GM19395 (cell line): ENCODE measurements at regions not wholly inside any gene's neighbourhood (a gene's known extent, or its start where the extent isn't known, plus 50 kb on each side); places are given as distances from the start of the nearest gene placed in this dataset.
"Not testable (repeated sequence)": the region's sequence is repeated elsewhere in the genome, so short reads cannot be mapped to it uniquely, and the experiment has no call there.

Experiments
- ATAC-seq: cut with Tn5 transposase; IDR thresholded peaks from one replicate; pipeline ENCODE4 v1.9.1; 2021; ENCODE audit warnings: mild to moderate bottlenecking, moderate library complexity; ENCODE audit not compliant: unreplicated experiment

DNA sequence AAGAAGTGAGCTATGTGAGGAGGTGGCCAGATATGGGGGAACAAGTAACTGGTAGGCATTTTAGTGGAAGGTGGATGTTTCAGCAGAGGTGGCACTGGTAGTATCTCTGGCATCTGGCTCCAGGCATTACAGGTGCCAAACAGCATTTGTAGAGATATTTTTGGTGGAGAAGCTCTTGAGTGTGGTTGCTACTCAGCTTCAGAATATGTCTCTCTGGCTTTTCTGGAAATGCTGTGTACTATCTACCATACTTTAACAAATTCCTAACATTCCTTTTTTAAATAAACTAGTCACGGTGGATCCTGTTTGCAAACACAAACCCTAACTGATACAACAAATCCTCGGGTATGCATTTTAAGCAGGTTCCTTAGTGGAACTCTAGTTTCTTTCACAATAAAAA, 128.0 kb downstream of the BARX2 start:
- ATAC-seq, result no peak

DNA sequence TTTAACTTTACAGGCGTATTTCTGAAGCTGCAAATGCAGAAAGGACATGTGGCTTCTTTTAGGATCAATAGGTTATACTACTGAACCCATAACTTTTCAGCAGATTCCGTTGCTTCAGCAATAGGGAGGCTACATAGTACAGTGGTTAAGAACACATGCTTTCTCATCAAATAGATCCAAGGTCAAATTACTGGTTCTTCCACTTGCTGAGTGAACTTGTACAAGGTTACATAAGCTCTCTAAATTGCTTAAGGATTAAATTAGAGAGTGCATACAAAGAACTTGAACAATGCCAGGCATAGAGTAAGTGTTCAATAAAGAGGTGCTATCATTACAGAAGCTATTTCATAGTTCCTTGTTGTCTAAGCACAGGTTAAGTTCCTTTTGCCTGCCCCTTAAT, 129.6 kb downstream of the BARX2 start:
- ATAC-seq, result no peak

DNA sequence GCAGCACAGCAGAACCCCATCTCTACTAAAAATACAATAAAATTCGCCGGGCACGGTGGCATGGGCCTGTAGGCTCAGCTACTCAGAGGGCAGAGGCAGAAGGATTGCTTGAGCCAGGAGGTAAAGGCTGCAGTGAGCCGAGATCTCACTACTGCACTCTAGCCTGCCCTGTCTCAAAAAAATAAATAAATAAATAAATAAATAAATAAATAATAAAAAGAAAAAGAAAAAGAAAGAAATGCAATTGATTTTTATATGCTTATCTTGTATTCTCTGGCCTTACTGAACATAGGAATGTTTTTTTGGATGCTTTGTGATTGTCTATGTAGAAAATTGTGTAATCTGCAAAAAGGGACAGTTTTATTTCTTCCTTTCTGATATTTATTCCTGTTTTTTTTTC, 132.5 kb downstream of the BARX2 start:
- ATAC-seq, result no peak

DNA sequence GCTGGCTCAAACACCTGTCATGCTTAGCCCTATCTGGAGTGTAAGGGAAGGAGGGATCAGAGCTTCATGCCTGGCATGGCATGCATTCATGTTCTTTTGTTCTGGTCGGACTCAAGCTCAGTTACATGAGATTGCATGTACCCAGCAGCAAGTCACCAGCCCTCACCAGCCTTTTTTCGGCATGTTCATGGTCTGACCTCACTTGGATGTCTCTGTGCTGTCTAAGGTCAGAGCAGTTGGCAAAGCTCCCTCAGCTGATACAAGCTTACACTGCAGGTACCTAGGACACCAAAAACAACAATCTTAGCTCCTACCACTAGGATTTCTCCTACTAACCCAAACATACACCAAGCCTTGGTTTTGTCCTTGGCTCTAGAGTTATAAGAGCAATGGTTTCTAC, 152.6 kb downstream of the BARX2 start:
- ATAC-seq, result no peak

DNA sequence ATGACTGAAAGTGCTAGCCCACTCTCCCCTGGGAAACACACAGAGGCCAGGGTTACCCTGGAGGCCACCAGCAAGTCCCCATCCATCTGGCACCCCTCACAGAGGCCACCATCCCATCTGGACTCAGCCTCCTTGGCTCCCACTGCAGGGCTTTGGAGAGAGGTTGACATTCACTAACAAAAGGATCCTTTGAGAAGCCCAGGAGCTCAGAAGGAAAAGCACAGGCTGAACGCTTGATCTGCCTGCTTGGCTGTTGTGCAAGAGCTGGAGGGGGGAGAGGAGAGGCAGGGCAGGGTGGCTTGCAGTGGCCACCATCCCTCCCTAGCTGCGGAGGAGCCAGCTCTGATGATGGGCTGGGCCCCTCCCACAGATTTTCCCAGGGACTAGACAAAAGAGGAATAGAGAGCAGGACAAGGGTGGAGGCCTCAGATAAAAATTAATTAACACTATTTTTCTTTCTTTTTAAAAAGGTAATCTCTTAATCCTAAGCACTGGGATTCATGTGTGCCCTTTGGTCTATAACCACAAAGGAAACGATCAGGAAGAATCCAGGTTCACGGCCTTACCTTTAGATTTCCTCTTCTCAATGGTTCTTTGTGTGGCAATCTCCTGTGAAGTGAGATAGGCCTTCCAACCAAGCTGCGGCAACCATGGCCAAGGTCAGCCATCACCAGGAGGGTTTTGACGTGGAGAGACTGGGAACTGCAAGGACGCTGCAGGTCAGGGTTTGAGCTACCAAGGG, 154.7 kb downstream of the BARX2 start:
- no peak for ATAC-seq

DNA sequence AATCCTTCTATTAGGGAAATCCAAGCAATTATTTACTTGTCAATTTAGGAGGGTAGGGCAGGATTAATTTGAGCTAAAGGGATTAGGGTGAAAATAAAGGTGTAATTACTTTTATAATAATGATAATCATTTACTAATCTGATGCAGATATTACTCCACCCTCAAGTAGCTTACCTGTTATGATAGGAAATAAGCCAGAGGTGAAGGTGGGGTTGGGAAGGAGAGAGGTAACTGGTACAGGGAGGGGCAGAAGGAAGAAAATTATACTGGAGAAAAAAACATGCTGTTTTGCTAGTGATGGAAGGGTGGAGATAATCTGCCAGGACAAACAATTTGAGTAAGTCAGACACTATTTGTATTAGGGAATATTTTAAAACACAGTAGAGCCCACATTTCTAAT, 157.7 kb downstream of the BARX2 start:
- no peak for ATAC-seq

DNA sequence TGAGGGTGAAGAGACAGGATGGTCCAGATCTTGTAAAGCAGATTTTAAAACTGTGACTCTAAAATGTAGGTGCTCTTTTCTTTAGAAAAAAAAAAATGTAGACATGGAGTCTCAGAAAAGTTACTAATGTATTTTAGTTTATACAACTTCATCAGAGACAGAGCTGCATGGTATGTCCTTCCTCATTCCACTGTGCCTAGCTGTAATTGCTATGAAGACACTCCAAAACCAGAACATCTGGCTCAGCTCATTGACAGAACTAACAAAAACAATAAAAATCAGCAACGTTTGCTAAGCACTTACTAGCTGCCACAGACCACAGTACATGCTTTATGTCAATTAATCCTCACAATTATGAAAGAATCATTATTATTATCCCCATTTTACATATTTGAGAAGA, 160.7 kb downstream of the BARX2 start:
- no peak for ATAC-seq

DNA sequence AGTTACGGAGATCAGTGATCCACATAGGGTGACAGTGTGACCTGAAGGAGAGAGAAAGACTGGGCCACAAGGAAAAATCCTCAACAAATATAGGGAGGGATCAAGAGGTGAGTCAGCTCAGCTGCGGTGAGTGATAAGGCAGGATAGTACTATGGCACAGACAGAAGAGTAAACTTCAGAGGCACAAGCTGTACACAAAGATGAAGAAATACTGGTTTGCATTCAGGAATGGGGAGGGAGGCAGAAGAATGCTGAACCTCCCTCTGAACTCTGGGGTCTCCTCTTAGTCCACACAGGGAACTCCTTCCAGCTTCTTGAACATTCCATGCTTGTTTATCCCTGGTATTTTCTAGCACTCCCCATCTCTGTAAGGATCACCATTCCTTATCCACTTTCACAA, 162.7 kb downstream of the BARX2 start:
- ATAC-seq, result no peak

DNA sequence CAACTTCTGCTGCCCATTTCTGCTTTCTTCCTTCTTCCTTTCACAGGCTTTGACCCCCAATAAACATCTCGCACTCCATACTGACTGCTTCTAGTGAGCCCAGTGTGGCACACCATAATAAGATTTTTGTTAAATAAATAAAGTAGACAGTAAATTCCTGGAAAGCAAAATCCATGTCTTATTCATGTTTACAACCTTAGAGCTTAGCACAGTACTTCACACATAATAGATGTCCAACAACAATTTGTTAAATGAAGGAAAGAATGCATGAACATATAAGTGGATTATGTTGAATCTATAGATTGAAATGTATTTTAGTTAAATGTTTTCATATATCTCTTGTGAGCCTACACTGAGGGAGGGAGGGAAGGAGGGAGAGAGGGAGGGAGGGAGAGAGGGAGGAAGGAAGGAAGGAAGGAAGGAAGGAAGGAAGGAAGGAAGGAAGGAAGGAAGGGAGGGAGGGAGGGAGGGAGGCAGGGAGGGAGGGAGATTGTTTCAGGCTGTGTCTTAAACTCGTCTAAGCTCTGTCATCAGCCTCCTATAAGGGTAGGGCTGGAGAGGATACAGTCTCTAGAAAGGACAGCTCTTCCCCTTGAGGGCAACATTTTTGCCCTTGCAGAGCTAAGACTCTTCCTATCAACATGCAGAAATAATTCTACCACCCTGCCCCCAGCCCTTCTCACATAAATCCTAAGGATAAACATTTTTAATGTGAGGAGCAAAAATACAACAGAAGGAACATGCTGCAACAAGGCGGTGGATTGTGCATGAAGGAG, 168.1 kb downstream of the BARX2 start:
- ATAC-seq, result no peak

DNA sequence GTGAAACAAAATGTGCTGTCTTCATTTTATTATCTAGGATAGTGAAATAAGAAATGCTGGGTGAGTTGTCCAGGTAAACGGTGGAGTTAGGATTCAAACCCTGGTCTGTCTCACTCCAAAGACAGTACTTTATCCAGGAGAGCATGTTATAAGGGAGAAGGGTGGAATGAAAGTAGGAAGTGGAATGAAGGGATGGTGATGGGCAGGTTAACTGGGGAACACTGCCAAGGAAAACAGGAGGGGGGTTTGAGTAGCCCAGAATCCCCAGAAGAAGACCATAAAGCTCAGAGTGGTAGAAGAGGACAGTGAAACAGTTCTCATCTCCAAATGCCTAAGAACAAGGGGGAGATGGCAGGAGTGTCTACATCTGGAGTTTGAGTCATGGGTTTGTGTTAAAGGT, 169.0 kb downstream of the BARX2 start:
- no peak for ATAC-seq

DNA sequence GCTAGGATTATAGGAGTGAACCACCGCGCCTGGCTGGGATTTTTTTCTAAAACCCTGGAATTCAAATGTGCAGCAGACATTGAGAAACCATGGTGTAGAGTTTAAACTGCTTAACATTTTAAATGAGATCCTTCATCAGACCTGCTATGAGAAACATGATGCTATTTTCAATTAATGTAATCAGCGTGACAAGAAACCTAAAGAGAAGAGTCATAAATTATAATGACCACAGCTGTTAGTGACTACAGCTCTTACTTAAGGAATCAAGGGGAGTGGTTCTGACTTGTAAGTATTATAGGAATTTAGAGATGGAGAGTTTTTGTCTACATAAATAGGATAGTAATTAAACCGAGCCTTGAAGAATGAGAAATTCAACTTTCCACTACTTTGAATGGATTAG, 170.6 kb downstream of the BARX2 start:
- ATAC-seq, result no peak

DNA sequence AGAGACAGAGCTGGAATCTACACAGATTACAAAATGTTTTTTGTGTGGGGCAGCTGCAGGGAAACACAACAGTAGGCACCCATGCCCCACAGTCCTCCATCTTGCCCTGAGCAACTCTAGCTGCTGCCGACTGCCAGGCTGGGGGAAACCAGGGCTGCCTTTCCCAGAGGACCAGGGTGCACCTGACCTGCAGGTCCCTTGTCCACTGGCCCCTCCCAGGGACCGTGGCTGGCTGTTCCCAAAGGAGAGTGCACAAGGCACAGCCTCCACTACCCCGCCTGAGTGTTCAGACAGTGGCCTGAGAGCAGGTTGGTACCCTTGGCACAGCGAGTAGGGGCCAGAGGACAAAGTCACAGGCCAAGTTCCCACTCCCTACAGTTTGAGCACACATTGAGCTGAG, 181.8 kb downstream of the BARX2 start:
- ATAC-seq, result no peak

DNA sequence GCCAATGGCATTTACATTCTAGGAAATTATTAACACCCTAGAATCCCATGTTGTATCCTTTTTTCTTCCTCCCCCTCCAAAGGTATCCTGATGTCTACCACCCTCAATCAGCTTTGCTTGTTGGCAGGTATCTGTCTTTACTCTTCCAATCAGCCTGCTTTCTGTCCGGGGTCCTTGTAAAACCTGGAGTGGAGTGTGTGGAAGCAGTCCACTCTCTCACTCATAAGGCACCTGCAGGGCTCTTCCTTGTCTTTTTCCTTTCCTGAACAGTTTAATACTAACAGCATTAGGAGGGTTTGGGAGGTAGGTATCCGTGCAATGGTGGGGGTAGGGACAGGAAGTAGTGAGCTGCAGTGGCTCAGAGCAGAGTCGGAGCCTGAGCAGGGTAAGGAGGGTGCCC, 193.4 kb downstream of the BARX2 start:
- no peak for ATAC-seq

DNA sequence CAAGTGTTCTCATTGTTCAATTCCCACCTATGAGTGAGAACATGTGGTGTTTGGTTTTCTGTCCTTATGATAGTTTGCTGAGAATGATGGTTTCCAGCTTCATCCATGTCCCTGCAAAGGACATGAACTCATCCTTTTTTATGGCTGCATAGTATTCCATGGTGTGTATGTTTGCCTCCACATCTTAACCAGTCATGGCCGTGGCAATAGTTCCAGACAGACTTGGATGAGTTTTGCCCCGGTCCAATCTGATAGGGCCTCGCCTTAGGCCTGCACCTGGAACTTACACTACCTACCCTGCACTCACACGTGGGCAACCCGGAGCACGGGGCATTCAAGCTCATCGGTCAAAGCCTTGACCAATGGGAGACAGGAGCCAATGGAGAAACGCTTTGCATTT, 197.0 kb downstream of the BARX2 start:
- ATAC-seq, result not testable (repeated sequence)

DNA sequence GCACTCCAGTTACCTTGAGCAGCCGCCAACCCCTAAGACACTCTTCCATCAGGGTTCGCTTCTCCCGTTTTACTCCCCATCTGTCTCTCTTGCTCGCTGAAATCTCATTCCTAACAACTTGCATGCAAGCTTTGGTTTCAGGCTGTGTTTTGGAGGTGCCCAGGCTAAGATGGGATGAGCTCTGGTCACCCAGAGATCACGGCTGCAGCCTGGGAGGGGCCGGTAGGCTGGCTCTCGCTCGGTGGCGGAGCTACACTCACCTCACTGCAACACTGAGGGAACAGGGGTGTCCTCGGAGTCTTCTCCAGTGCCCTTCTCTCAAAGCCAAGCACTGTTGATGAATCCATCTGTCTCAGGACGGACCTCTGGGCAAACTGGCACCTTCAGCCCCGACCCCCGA, 197.5 kb downstream of the BARX2 start:
- no peak for ATAC-seq

DNA sequence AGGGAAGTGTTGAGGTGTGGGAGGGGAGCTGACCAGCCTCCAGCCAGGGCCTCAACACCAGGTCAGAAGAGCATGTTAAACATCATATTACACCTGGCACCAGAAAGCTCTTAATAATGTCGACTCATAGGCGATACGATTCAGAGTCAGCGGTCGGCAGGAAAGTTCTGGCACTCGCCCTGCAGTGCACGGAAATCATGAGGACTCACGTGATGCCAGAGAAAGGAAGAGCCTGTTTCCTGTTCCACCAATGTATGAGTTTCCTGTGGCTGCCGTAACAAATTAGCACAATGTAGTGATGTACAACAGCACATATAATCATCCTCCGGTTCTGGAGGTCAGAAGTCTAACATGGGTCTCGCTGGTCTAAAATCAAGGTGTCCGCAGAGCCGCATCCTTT, 198.8 kb downstream of the BARX2 start:
- no peak for ATAC-seq

DNA sequence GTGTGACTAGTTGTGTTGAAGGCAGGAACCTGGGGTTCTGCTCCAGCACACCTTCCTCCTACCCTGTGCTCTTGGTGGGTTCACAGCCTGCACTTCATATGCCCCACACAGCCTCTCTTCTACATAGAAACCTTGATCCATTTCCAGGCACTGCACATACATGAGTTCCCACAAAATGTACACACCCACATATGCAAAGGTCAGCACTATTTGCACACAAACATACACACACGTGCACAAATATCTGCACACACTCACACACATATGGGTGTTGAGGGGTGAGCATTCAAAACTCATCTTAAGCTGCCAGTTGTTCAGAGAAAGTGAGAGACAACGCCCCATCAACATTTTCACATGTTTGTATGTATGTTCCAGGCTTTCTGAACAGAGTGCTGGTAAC, 201.0 kb downstream of the BARX2 start:
- ATAC-seq, result no peak

DNA sequence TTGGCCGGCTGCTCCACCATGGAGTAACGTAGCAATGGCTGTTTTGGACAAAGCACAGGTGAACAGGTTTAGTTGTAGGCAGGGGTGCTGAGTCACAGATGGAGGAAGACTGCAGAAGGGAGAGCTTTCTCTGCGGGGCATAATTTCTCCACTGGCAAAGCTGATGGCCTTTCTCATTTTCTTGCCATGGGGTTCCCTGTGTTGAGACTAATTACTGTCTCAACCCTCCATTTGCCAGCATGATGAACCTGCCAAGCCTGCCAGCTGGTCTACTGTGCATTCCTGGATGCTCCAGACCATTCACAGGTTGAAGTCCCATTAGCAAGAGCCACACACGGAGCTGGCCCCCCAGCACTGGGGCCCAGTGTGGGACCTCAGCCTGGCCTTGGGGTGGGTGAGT, 202.4 kb downstream of the BARX2 start:
- ATAC-seq, result no peak

DNA sequence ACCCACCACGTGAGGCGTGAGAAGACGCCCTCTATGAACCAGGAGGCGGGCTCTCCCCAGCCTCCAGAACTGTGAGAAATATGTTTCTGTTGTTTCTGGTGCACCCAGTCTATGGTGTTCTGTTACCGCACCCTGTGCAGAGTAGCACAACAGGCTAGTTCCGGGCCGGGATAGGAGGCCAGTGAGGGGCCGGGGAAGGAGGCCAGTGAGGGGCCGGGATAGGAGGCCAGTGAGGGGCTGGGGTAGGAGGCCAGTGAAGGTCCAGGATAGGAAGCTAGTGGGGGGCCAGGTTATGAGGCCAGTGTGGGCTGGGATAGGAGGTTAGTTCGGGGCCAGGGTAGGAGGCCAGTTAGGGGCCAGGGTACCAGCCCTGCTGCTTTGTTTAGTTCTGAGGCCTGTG, 204.6 kb downstream of the BARX2 start:
- no peak for ATAC-seq

DNA sequence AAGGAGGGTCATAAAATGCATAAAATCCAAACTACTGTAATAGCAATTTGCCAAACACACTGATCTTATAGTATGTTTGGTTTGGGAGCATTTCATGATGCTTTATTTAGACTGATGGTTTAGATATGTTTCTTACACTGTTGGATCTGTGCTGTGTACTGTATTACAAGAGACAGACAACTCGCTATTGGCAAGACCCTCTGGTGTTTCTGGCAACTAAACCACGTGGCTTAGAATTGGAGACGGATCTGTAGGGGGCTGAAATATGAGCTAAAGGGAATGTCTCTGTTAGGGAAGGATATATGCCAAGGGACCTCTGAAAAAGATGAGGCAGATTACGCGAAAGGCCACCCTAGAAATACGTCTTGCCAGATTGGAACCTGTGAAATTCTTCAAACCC, 208.7 kb downstream of the BARX2 start:
- ATAC-seq, result no peak

DNA sequence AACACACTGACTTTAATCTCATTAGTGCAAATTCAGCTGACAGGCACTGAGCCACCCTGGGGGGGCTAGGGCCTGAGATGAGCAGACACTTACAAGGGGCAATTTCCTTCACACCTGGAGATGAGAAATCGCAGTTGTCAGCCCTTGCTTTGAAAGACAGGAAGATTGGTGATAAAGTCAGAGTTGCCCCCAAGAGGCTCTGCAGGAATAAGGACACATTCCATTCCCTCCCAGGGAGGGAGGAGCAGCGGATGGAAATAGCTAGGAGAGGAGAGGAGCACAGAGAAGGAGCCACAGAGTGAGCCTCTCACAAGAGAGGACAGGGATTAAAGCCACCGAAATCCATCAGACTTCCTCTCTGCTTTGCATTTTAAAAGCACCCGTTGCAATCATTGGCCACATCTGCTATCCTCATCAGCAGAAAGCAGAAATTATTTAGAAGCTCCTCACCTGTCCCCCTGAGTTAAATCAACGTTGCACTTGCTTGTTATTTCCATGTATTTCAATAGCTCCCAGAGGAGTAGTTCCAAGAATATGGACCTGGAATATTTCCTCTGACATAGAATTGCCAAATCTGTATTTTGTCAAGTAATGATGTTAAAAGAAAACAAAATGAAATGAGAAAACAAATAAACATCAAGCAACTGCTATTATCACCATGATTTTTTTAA, 213.7 kb downstream of the BARX2 start:
- no peak for ATAC-seq
